Neural cell (in vitro differentiated cells): ENCODE measurements at regions not wholly inside any gene's neighbourhood (a gene's known extent, or its start where the extent isn't known, plus 50 kb on each side); places are given as distances from the start of the nearest gene placed in this dataset.

ENCODE experiments used
- CTCF ChIP-seq: fragments of 450-650 bp; IDR thresholded peaks from 2 replicates; pipeline ENCODE4 v1.5.1; 2014; ENCODE audit warnings: antibody characterized with exemption, mild to moderate bottlenecking, moderate library complexity; ENCODE audit not compliant: poor library complexity, severe bottlenecking
- EP300 ChIP-seq: fragments of 450-650 bp; conservative IDR thresholded peaks from 2 replicates; pipeline ENCODE4 v1.6.1; 2014; ENCODE audit warnings: antibody characterized with exemption, mild to moderate bottlenecking, moderate library complexity; ENCODE audit not compliant: poor library complexity, severe bottlenecking
- EZH2 ChIP-seq: fragments of 200-600, 300-800 bp; shearing (Covaris generic), sonication (generic); IDR thresholded peaks from 2 replicates; pipeline ENCODE4 v1.6.1; 2014; ENCODE audit warnings: antibody characterized with exemption, low read length, borderline replicate concordance, mild to moderate bottlenecking; ENCODE audit not compliant: insufficient read depth, poor library complexity, severe bottlenecking
- MXI1 ChIP-seq: fragments of 450-650 bp; conservative IDR thresholded peaks from 2 replicates; pipeline ENCODE4 v1.6.1; 2014; ENCODE audit warnings: antibody characterized with exemption, mild to moderate bottlenecking; ENCODE audit not compliant: poor library complexity, severe bottlenecking
- SMC3 ChIP-seq: fragments of 450-650 bp; conservative IDR thresholded peaks from 2 replicates; pipeline ENCODE4 v1.6.1; 2014; ENCODE audit warnings: antibody characterized with exemption, mild to moderate bottlenecking, moderate library complexity; ENCODE audit not compliant: poor library complexity

GRCh38 chr11:90391756-90392155, 168.9 kb upstream of the CHORDC1 start:
- TF ChIP-seq EP300 (no peak), CTCF (no peak), SMC3 (no peak), EZH2 (no peak), MXI1 (no peak)
